NT2/D1 (cell line): ENCODE measurements at regions not wholly inside any gene's neighbourhood (a gene's known extent, or its start where the extent isn't known, plus 50 kb on each side); places are given as distances from the start of the nearest gene placed in this dataset.

Source experiments
- SUZ12 ChIP-seq: IDR thresholded peaks from 2 replicates; pipeline ENCODE4 v1.6.1; 2011; ENCODE audit not compliant: insufficient read length, insufficient read depth; ENCODE audit errors: extremely low read depth
- YY1 ChIP-seq: IDR thresholded peaks from 2 replicates; pipeline ENCODE4 v1.6.1; 2011; ENCODE audit not compliant: insufficient read length, insufficient read depth
- ZNF274 ChIP-seq: IDR thresholded peaks from 2 replicates; pipeline ENCODE4 v1.6.1; 2011; ENCODE audit warnings: mild to moderate bottlenecking, low read depth, low read length

DNA sequence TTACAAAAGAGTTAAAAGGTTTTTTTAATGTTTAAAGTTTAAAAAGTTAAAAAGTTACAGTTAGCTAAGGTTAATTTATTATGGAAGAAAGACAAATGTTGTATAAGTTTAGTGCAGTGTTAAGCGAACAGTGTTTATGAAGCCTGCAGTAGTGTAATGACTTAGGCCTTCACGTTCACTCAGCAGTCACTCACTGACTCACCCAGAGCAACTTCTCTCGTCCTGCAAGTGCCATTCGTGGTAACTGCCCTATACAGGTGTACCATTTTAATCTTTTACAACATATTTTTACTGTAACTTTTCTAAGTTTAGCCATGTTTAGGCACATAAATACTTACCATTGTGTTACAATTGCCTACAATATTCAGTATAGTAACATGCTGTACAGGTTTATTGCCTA is 398.2 kb upstream of the NBEA start:
- no peak for TF ChIP-seq ZNF274
- TF ChIP-seq SUZ12: no peak
- no peak for TF ChIP-seq YY1
